Vagina (tissue), 2 donors: ENCODE measurements at regions not wholly inside any gene's neighbourhood (a gene's known extent, or its start where the extent isn't known, plus 50 kb on each side); places are given as distances from the start of the nearest gene placed in this dataset.

Source experiments
- DNase-seq, 2 donors: peaks; one replicate each; pipeline ENCODE4 v3.0.0-alpha.2; 2017; ENCODE audit errors: extremely low spot score in 2 of 2
- H3K27ac ChIP-seq: fragments of 200-600 bp; sonication (generic); one replicate; pipeline ENCODE4 v1.5.1; 2019
- H3K27me3 ChIP-seq: fragments of 200-600 bp; sonication (generic); one replicate; pipeline ENCODE4 v1.5.1; 2019
- H3K36me3 ChIP-seq, 2 donors: fragments of 200-600 bp; sonication (generic); one replicate each; pipeline ENCODE4 v1.5.1; 2017 to 2019
- H3K4me1 ChIP-seq: fragments of 200-600 bp; sonication (generic); one replicate; pipeline ENCODE4 v1.5.1; 2019
- H3K4me3 ChIP-seq, 2 donors: fragments of 200-600 bp; sonication (generic); 1 replicate in 1 of 2; 2 replicates in 1 of 2; pipeline ENCODE4 v1.5.1; 2016 to 2019
- H3K9me3 ChIP-seq: fragments of 200-600 bp; sonication (generic); one replicate; pipeline ENCODE4 v1.5.1; 2019
- POLR2A ChIP-seq, 2 donors: fragments of 450-650 bp; IDR thresholded peaks; one replicate each; pipeline ENCODE4 v1.6.1; 2017; ENCODE audit warnings: antibody characterized with exemption in 2 of 2, mild to moderate bottlenecking in 2 of 2, moderate library complexity in 2 of 2
- POLR2AphosphoS5 ChIP-seq, 2 donors: sonication (generic); formaldehyde crosslinking; IDR thresholded peaks; one replicate each; pipeline ENCODE4 v1.9.0; 2017; ENCODE audit warnings: antibody characterized with exemption in 2 of 2, mild to moderate bottlenecking in 2 of 2, low read depth in 1 of 2; ENCODE audit not compliant: insufficient read depth in 1 of 2
- intact Hi-C: fragments of 100-400 bp; cut with DNase I; formaldehyde crosslinking; loops from one replicate; pipeline ENCODE4 v1.15.1; 2023
- TF ChIP-seq, protein P1 (sequence below), 3 experiments: fragments of 450-650 bp in 2 of 3; fragments of 200-600 bp in 1 of 3; sonication (generic) in 1 of 3; IDR thresholded peaks; one replicate each; pipeline ENCODE4 v1.5.1; 2017 to 2019; ENCODE audit warnings: antibody characterized with exemption in 3 of 3, mild to moderate bottlenecking in 2 of 3, moderate library complexity in 2 of 3

DNA sequence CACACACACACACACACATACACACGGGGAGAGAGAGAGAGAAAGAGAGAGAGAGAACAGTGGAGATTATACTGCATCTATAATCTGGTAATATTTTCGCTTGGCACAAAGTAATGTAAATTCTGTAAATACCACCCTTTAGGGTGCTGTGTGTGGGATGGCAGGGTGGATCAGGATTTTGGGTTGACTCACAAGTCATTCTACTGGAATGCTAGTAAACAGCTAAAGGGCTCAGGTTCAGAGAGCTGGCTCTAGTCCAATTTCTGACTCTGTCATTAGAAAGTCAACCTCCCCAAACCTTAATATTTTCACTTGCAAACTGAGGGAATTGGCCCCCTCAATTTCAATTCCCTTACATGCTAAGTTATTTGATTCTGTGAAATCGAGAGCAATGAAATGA is 308.3 kb downstream of the TSN start:
- Histone ChIP-seq H3K4me3 (no peak overlapping the region), H3K27ac (no peak overlapping the region), H3K27me3 (no peaks in the 10 kb centered on the region), H3K9me3 (no peaks in the 10 kb centered on the region), H3K36me3 (no peaks in the 10 kb centered on the region), H3K4me1 (no peaks in the 10 kb centered on the region)
- intact Hi-C loops: no loop called here
- TF ChIP-seq, protein P1, sequence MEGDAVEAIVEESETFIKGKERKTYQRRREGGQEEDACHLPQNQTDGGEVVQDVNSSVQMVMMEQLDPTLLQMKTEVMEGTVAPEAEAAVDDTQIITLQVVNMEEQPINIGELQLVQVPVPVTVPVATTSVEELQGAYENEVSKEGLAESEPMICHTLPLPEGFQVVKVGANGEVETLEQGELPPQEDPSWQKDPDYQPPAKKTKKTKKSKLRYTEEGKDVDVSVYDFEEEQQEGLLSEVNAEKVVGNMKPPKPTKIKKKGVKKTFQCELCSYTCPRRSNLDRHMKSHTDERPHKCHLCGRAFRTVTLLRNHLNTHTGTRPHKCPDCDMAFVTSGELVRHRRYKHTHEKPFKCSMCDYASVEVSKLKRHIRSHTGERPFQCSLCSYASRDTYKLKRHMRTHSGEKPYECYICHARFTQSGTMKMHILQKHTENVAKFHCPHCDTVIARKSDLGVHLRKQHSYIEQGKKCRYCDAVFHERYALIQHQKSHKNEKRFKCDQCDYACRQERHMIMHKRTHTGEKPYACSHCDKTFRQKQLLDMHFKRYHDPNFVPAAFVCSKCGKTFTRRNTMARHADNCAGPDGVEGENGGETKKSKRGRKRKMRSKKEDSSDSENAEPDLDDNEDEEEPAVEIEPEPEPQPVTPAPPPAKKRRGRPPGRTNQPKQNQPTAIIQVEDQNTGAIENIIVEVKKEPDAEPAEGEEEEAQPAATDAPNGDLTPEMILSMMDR (IDR thresholded peaks at IDR 0.05): no peak
- no peak for TF ChIP-seq POLR2A (IDR thresholded peaks at IDR 0.05)
- no peak for TF ChIP-seq POLR2AphosphoS5 (IDR thresholded peaks at IDR 0.05; ENCODE audit: insufficient read depth in 1 of 2, low read depth in 1 of 2)
- DNase-seq: no peak

- no peaks in the 10 kb centered on the region for H3K4me1 ChIP-seq
- TF ChIP-seq POLR2A (IDR thresholded peaks at IDR 0.05) (no peak), POLR2AphosphoS5 (IDR thresholded peaks at IDR 0.05; ENCODE audit: insufficient read depth in 1 of 2, low read depth in 1 of 2) (no peak)
- TF ChIP-seq, protein P1 (IDR thresholded peaks at IDR 0.05): no peak
- H3K36me3 ChIP-seq: no peaks in the 10 kb centered on the region
- intact Hi-C loops: no loop called here
- H3K4me3 ChIP-seq: no peak overlapping the region
- no peaks in the 10 kb centered on the region for H3K9me3 ChIP-seq
- no peak for DNase-seq
- H3K27me3 ChIP-seq: no peaks in the 10 kb centered on the region
- H3K27ac ChIP-seq: no peak overlapping the region
These were observed 314.8 kb downstream of the TSN start for GRCh38 chr2:122070241-122070731.

DNA sequence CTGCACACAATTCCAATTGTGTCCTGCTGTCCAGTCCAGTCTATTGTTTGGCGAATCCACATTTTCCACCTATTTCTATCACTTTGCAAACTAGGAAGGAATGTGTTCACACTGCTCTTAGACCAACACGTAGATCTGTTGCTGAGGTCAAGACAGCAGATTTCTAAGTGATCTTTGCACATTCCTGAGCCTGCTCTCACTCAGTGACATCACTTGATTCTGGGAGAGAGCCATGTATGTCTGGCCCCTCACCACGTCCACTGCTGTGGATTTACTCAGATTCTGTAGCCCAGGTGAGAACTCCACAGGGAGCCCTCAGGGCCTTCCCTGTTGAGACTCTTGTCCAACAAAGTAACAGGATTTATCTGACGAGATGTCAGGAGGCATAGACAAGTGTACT is 317.2 kb downstream of the TSN start:
- H3K4me1 ChIP-seq: no peaks in the 10 kb centered on the region
- no peaks in the 10 kb centered on the region for H3K9me3 ChIP-seq
- H3K27ac ChIP-seq: no peak overlapping the region
- H3K36me3 ChIP-seq: no peaks in the 10 kb centered on the region
- intact Hi-C loops: no loop called here
- no peaks in the 10 kb centered on the region for H3K27me3 ChIP-seq
- no peak overlapping the region for H3K4me3 ChIP-seq
- DNase-seq: peak in 1 of 2 donors; percentile 44
- TF ChIP-seq POLR2A (IDR thresholded peaks at IDR 0.05): no peak
- no peak for TF ChIP-seq POLR2AphosphoS5 (IDR thresholded peaks at IDR 0.05; ENCODE audit: insufficient read depth in 1 of 2, low read depth in 1 of 2)
- TF ChIP-seq, protein P1 (IDR thresholded peaks at IDR 0.05): no peak

DNA sequence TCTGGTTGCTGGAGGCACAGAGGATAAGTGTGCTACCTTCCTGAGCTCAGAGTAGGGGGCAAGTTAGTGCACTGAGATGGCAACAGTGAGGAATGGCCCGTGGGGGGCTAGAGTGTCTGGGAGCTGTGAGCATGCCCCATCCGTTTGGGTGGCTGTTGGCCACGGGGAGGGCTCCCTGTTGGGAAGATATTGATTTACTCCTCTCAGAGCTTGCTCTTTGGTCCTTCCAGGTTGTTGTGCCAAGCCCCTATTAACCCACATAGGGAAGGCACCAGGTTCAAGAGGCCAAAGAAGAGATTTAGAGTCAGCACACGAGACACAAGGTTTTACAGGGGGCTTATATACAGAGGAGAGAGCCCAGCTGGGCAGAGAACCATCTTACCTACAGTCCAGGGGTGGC is 318.8 kb downstream of the TSN start:
- Histone ChIP-seq H3K27me3 (no peaks in the 10 kb centered on the region), H3K9me3 (no peaks in the 10 kb centered on the region), H3K36me3 (no peaks in the 10 kb centered on the region), H3K27ac (no peak overlapping the region), H3K4me1 (no peaks in the 10 kb centered on the region), H3K4me3 (no peak overlapping the region)
- intact Hi-C loops: no loop called here
- DNase-seq: peak in 1 of 2 donors; percentile 58
- TF ChIP-seq POLR2A (IDR thresholded peaks at IDR 0.05) (no peak), POLR2AphosphoS5 (IDR thresholded peaks at IDR 0.05; ENCODE audit: insufficient read depth in 1 of 2, low read depth in 1 of 2) (no peak)
- TF ChIP-seq, protein P1 (IDR thresholded peaks at IDR 0.05): no peak

- intact Hi-C loops: no loop called here
- Histone ChIP-seq H3K4me1 (no peaks in the 10 kb centered on the region), H3K9me3 (no peaks in the 10 kb centered on the region), H3K27ac (no peak overlapping the region), H3K4me3 (no peak overlapping the region), H3K27me3 (no peaks in the 10 kb centered on the region), H3K36me3 (no peaks in the 10 kb centered on the region)
- DNase-seq: peak in 1 of 2 donors; percentile 18
- TF ChIP-seq POLR2AphosphoS5 (IDR thresholded peaks at IDR 0.05; ENCODE audit: insufficient read depth in 1 of 2, low read depth in 1 of 2) (no peak), POLR2A (IDR thresholded peaks at IDR 0.05) (no peak)
- TF ChIP-seq, protein P1 (IDR thresholded peaks at IDR 0.05): no peak
These were observed 319.9 kb downstream of the TSN start for GRCh38 chr2:122075381-122075780.
